Neural cell (in vitro differentiated cells): ENCODE measurements at regions not wholly inside any gene's neighbourhood (a gene's known extent, or its start where the extent isn't known, plus 50 kb on each side); places are given as distances from the start of the nearest gene placed in this dataset.

Experiments
- H2AFZ ChIP-seq: fragments of 200-600, 300-800 bp; sonication (generic), shearing (Covaris generic); 2 replicates; pipeline ENCODE4 v1.6.0; 2014; ENCODE audit warnings: low read depth, mild to moderate bottlenecking, antibody characterized with exemption, low read length, moderate library complexity
- H3F3A ChIP-seq: fragments of 200-600 bp; shearing (Covaris generic); 2 replicates; pipeline ENCODE4 v1.6.1; 2016; ENCODE audit warnings: mild to moderate bottlenecking, moderate library complexity, mixed read lengths, antibody characterized with exemption, low read length; ENCODE audit not compliant: insufficient read depth, poor library complexity, severe bottlenecking
- H3K27ac ChIP-seq: fragments of 200-600, 300-800 bp; sonication (generic), shearing (Covaris generic); 2 replicates; pipeline ENCODE4 v1.5.1; 2014; ENCODE audit warnings: mild to moderate bottlenecking, low read length, moderate library complexity
- H3K27me3 ChIP-seq: fragments of 300-800, 200-600 bp; sonication (generic), shearing (Covaris generic); 2 replicates; pipeline ENCODE4 v1.6.0; 2014; ENCODE audit warnings: mild to moderate bottlenecking, low read depth, low read length, moderate library complexity; ENCODE audit not compliant: insufficient read depth
- H3K36me3 ChIP-seq: fragments of 300-800, 200-600 bp; sonication (generic), shearing (Covaris generic); 2 replicates; pipeline ENCODE4 v1.5.1; 2014; ENCODE audit warnings: mild to moderate bottlenecking, antibody characterized with exemption, low read length, moderate library complexity; ENCODE audit not compliant: insufficient read depth
- H3K4me2 ChIP-seq: fragments of 300-800, 200-600 bp; sonication (generic), shearing (Covaris generic); 2 replicates; pipeline ENCODE4 v1.6.0; 2014; ENCODE audit warnings: mild to moderate bottlenecking, low read length
- H3K4me3 ChIP-seq: fragments of 300-800, 200-600 bp; sonication (generic), shearing (Covaris generic); 2 replicates; pipeline ENCODE4 v1.5.1; 2014; ENCODE audit warnings: mild to moderate bottlenecking, low read length, moderate library complexity
- H3K79me2 ChIP-seq: fragments of 200-600 bp; shearing (Covaris generic); replicated peaks from 2 replicates; pipeline ENCODE4 v1.6.0; 2014; ENCODE audit warnings: mild to moderate bottlenecking, low read length, moderate library complexity; ENCODE audit not compliant: insufficient read depth
- H3K9ac ChIP-seq: fragments of 300-800, 200-600 bp; sonication (generic), shearing (Covaris generic); 2 replicates; pipeline ENCODE4 v1.6.1; 2016; ENCODE audit warnings: mild to moderate bottlenecking, low read length, mixed read lengths
- H3K9me2 ChIP-seq: fragments of 200-600 bp; shearing (Covaris generic); 2 replicates; pipeline ENCODE4 v1.6.1; 2016; ENCODE audit warnings: mild to moderate bottlenecking, low read length, mixed read lengths; ENCODE audit not compliant: insufficient read depth
- H3K9me3 ChIP-seq: fragments of 200-600, 300-800 bp; sonication (generic), shearing (Covaris generic); 2 replicates; pipeline ENCODE4 v1.6.1; 2016; ENCODE audit warnings: mild to moderate bottlenecking, mixed run types, low read length, moderate library complexity, mixed read lengths
- H4K20me1 ChIP-seq: fragments of 200-600 bp; shearing (Covaris generic); 2 replicates; pipeline ENCODE4 v1.6.1; 2016; ENCODE audit warnings: mild to moderate bottlenecking, mixed run types; ENCODE audit not compliant: insufficient read depth
- EP300 ChIP-seq: fragments of 450-650 bp; conservative IDR thresholded peaks from 2 replicates; pipeline ENCODE4 v1.6.1; 2014; ENCODE audit warnings: antibody characterized with exemption, mild to moderate bottlenecking, moderate library complexity; ENCODE audit not compliant: poor library complexity, severe bottlenecking
- EZH2 ChIP-seq: fragments of 200-600, 300-800 bp; shearing (Covaris generic), sonication (generic); IDR thresholded peaks from 2 replicates; pipeline ENCODE4 v1.6.1; 2014; ENCODE audit warnings: antibody characterized with exemption, low read length, borderline replicate concordance, mild to moderate bottlenecking; ENCODE audit not compliant: insufficient read depth, poor library complexity, severe bottlenecking
- MXI1 ChIP-seq: fragments of 450-650 bp; conservative IDR thresholded peaks from 2 replicates; pipeline ENCODE4 v1.6.1; 2014; ENCODE audit warnings: antibody characterized with exemption, mild to moderate bottlenecking; ENCODE audit not compliant: poor library complexity, severe bottlenecking
- POLR2AphosphoS5 ChIP-seq: IDR thresholded peaks from 2 replicates; pipeline ENCODE4 v1.6.1; 2012
- RAD21 ChIP-seq: fragments of 450-650 bp; conservative IDR thresholded peaks from 2 replicates; pipeline ENCODE4 v1.6.1; 2014; ENCODE audit warnings: antibody characterized with exemption, mild to moderate bottlenecking, moderate library complexity
- SMC3 ChIP-seq: fragments of 450-650 bp; conservative IDR thresholded peaks from 2 replicates; pipeline ENCODE4 v1.6.1; 2014; ENCODE audit warnings: antibody characterized with exemption, mild to moderate bottlenecking, moderate library complexity; ENCODE audit not compliant: poor library complexity
- TAF1 ChIP-seq: IDR thresholded peaks from 2 replicates; pipeline ENCODE4 v1.6.1; 2012; ENCODE audit warnings: low read depth
- TF ChIP-seq, protein P1 (sequence below): fragments of 450-650 bp; IDR thresholded peaks from 2 replicates; pipeline ENCODE4 v1.5.1; 2014; ENCODE audit warnings: antibody characterized with exemption, mild to moderate bottlenecking, moderate library complexity; ENCODE audit not compliant: poor library complexity, severe bottlenecking
- TF ChIP-seq, protein P2 (sequence below): IDR thresholded peaks from 2 replicates; pipeline ENCODE4 v1.6.1; 2012; ENCODE audit warnings: borderline replicate concordance

DNA sequence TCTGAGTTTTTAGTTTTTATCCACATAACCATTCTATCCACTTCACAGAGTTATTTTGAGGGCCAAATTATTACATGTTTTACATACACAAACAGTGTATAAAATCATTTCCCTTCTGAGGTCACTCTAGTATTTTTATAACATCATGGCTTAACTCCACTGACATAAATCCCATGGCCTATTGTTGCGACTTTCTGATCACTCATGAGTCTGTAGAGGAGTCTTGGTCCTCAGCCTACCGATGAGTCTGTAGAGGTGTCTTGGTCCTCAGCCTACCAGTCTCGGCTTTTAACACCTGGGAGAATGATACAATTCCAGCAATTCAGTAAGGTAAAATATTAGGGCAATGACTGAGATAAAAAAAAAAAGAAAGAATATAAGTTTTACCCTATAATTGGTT, 483.7 kb downstream of the USP25 start:
- Histone ChIP-seq H4K20me1 (no peaks in the 10 kb centered on the region), H3K27ac (no peak overlapping the region), H3K79me2 (peaks cover 29% of the 10 kb centered on the region), H3K9ac (no peak overlapping the region), H3K9me2 (no peaks in the 10 kb centered on the region), H3K27me3 (no peaks in the 10 kb centered on the region), H3K4me3 (no peak overlapping the region), H3K9me3 (no peaks in the 10 kb centered on the region), H3K4me2 (no peak overlapping the region), H3F3A (no peaks in the 10 kb centered on the region), H3K36me3 (no peaks in the 10 kb centered on the region), H2AFZ (no peak overlapping the region)
- TF ChIP-seq, protein P1, sequence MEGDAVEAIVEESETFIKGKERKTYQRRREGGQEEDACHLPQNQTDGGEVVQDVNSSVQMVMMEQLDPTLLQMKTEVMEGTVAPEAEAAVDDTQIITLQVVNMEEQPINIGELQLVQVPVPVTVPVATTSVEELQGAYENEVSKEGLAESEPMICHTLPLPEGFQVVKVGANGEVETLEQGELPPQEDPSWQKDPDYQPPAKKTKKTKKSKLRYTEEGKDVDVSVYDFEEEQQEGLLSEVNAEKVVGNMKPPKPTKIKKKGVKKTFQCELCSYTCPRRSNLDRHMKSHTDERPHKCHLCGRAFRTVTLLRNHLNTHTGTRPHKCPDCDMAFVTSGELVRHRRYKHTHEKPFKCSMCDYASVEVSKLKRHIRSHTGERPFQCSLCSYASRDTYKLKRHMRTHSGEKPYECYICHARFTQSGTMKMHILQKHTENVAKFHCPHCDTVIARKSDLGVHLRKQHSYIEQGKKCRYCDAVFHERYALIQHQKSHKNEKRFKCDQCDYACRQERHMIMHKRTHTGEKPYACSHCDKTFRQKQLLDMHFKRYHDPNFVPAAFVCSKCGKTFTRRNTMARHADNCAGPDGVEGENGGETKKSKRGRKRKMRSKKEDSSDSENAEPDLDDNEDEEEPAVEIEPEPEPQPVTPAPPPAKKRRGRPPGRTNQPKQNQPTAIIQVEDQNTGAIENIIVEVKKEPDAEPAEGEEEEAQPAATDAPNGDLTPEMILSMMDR, result no peak
- TF ChIP-seq EP300 (no peak), EZH2 (no peak), RAD21 (no peak), SMC3 (no peak), MXI1 (no peak), POLR2AphosphoS5 (no peak), TAF1 (no peak)
- TF ChIP-seq, protein P2, sequence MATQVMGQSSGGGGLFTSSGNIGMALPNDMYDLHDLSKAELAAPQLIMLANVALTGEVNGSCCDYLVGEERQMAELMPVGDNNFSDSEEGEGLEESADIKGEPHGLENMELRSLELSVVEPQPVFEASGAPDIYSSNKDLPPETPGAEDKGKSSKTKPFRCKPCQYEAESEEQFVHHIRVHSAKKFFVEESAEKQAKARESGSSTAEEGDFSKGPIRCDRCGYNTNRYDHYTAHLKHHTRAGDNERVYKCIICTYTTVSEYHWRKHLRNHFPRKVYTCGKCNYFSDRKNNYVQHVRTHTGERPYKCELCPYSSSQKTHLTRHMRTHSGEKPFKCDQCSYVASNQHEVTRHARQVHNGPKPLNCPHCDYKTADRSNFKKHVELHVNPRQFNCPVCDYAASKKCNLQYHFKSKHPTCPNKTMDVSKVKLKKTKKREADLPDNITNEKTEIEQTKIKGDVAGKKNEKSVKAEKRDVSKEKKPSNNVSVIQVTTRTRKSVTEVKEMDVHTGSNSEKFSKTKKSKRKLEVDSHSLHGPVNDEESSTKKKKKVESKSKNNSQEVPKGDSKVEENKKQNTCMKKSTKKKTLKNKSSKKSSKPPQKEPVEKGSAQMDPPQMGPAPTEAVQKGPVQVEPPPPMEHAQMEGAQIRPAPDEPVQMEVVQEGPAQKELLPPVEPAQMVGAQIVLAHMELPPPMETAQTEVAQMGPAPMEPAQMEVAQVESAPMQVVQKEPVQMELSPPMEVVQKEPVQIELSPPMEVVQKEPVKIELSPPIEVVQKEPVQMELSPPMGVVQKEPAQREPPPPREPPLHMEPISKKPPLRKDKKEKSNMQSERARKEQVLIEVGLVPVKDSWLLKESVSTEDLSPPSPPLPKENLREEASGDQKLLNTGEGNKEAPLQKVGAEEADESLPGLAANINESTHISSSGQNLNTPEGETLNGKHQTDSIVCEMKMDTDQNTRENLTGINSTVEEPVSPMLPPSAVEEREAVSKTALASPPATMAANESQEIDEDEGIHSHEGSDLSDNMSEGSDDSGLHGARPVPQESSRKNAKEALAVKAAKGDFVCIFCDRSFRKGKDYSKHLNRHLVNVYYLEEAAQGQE, result no peak

DNA sequence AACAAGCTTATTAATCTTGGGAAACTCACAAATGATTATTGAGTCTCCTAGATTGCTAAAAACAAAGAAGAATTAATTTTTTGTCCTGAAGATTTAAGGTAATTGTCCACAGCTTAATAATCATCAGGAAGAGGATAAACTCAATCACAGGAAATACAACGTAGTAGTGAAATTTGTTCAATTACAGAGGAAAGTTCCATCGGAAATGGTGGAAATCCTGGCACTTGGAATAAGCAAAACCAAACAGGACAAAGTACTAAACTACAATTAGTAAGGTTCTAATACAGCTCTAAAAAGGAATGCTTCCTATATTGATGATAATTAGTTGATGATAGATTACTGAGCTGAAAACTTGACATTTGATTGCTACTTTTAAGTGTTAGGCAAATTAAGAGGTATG, 485.4 kb downstream of the USP25 start:
- Histone ChIP-seq H3K9me2 (no peaks in the 10 kb centered on the region), H3K79me2 (peaks cover 31% of the 10 kb centered on the region), H3K9me3 (no peaks in the 10 kb centered on the region), H2AFZ (no peak overlapping the region), H3F3A (no peaks in the 10 kb centered on the region), H3K9ac (no peak overlapping the region), H3K27me3 (no peaks in the 10 kb centered on the region), H4K20me1 (no peaks in the 10 kb centered on the region), H3K4me3 (no peak overlapping the region), H3K4me2 (no peak overlapping the region), H3K27ac (no peak overlapping the region), H3K36me3 (no peaks in the 10 kb centered on the region)
- TF ChIP-seq RAD21, result no peak
- TF ChIP-seq EZH2, result no peak
- TF ChIP-seq, protein P2, result no peak
- no peak for TF ChIP-seq SMC3
- TF ChIP-seq, protein P1, result no peak
- TF ChIP-seq TAF1, result no peak
- TF ChIP-seq EP300, result no peak
- TF ChIP-seq MXI1, result no peak
- no peak for TF ChIP-seq POLR2AphosphoS5
